ENCODE measurements at regions not wholly inside any gene's neighbourhood (a gene's known extent, or its start where the extent isn't known, plus 50 kb on each side); places are given as distances from the start of the nearest gene placed in this dataset.

DNA sequence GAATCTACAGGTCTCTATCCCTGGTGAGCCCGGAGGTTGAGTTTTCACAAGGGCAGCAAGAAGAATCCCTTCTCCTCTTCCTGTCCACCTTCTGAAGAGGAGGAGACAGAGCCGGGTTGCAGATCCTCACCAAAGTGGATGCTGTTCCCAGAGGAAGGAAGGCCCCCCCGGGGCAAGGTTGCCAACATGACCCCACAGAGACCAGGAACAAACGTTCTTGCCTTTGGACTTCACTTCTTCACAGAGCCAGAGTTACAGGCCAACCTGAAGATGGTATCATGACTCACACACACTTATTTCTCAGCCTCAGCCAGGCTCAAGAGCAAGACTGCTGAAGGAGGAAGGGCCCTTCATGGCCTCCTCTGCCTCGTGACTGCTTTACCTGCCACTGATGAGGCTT is 384.3 kb downstream of the CD83 start:
- intact Hi-C loops (cut with DNase I; ENCODE audit: low total_unique reads) = no loop called here
- TF ChIP-seq CTCF (IDR thresholded peaks at IDR 0.05) (no peak), POLR2AphosphoS5 (IDR thresholded peaks at IDR 0.05) (no peak), POLR2A (IDR thresholded peaks at IDR 0.05) (no peak), EP300 (IDR thresholded peaks at IDR 0.05; ENCODE audit: low read depth) (no peak)
- H3K9me3 ChIP-seq = no peaks in the 10 kb centered on the region
- no peak for DNase-seq
- in situ Hi-C loops (cut with MboI; ENCODE audit: low pct_ligation_motif_present in 1 of 4, low pct_unique_long_range_greater_than_20kb in 1 of 4, low sequenced_read_pairs in 3 of 4) = no loop called here
- H3K36me3 ChIP-seq = no peaks in the 10 kb centered on the region
- H3K4me1 ChIP-seq = peaks cover 0 to 8% (median 2%) of the 10 kb centered on the region in 4 donors
- H3K27ac ChIP-seq = no peak overlapping the region
- H3K4me3 ChIP-seq = no peak overlapping the region
- 78 to 83% methylated on average over 1 to 5 of the region's 5 CpGs for WGBS, 2 donors (ENCODE audit: low coverage in 1 of 2)
- no peaks in the 10 kb centered on the region for H3K27me3 ChIP-seq

DNA sequence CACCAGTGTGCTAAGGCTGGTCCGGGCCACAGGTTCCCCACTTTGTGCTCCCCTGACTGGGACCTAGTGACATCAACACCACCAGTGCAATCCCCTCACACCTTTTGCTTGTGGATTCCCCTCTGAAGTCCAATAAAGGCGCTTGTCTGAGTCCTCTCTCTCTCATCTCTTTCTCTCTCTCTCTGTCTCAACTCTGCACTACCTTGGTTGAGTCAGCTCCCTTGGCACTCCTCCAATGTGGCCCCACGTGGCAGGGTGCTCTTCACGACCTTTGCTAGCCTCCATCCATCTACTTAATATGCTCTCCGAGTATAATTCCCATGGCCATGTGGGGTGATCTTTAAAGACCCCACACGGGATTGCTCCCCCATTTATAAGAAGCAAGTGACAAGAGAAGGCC is 385.0 kb downstream of the CD83 start:
- in situ Hi-C loops (cut with MboI; ENCODE audit: low pct_ligation_motif_present in 1 of 4, low pct_unique_long_range_greater_than_20kb in 1 of 4, low sequenced_read_pairs in 3 of 4) = no loop called here

DNA sequence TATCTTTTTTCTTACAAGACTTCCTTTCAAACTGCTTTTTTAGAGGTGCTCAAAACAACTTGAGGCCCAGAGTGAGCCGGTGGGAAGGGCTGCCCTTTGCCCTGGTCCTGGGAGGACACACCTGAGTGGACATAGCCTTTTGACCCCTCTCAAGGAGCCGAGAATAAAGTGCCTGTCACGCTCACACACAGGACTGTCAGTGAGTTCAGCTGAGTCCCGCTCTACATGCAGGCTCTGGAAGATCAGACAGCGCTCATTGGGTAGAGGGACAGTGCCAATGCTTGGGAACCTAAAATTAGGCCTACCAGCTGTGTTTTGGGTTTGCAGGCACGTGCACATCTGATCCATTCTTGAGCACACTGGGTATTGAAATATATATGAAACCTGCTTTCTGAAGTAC is 387.8 kb downstream of the CD83 start:
- Histone ChIP-seq H3K27ac (no peak overlapping the region), H3K36me3 (no peaks in the 10 kb centered on the region), H3K9me3 (no peaks in the 10 kb centered on the region), H3K4me3 (no peak overlapping the region), H3K27me3 (no peaks in the 10 kb centered on the region), H3K4me1 (peaks cover 0 to 8% (median 3%) of the 10 kb centered on the region in 4 donors)
- WGBS, 2 donors (ENCODE audit: low coverage in 1 of 2) = 79 to 88% methylated on average over 1 to 6 of the region's 6 CpGs
- in situ Hi-C loops (cut with MboI; ENCODE audit: low pct_ligation_motif_present in 1 of 4, low pct_unique_long_range_greater_than_20kb in 1 of 4, low sequenced_read_pairs in 3 of 4) (no loop called here), intact Hi-C loops (cut with DNase I; ENCODE audit: low total_unique reads) (no loop called here)
- TF ChIP-seq CTCF (IDR thresholded peaks at IDR 0.05) (no peak), EP300 (IDR thresholded peaks at IDR 0.05; ENCODE audit: low read depth) (no peak), POLR2A (IDR thresholded peaks at IDR 0.05) (no peak), POLR2AphosphoS5 (IDR thresholded peaks at IDR 0.05) (no peak)
- peak; percentile 24 for DNase-seq

More for the DNA sequence above, 385.0 kb downstream of the CD83 start:
- Histone ChIP-seq H3K27ac (no peak overlapping the region), H3K4me3 (no peak overlapping the region), H3K27me3 (no peaks in the 10 kb centered on the region), H3K36me3 (no peaks in the 10 kb centered on the region), H3K9me3 (no peaks in the 10 kb centered on the region), H3K4me1 (peaks cover 0 to 8% (median 3%) of the 10 kb centered on the region in 4 donors)
- 48 to 76% methylated on average over 3 to 6 of the region's 6 CpGs for WGBS, 2 donors (ENCODE audit: low coverage in 1 of 2)
- no peak for DNase-seq
- intact Hi-C loops (cut with DNase I; ENCODE audit: low total_unique reads) = no loop called here
- TF ChIP-seq CTCF (IDR thresholded peaks at IDR 0.05) = no peak
- TF ChIP-seq POLR2AphosphoS5 (IDR thresholded peaks at IDR 0.05) = no peak
- TF ChIP-seq POLR2A (IDR thresholded peaks at IDR 0.05) = no peak
- TF ChIP-seq EP300 (IDR thresholded peaks at IDR 0.05; ENCODE audit: low read depth) = no peak

GRCh38 chr6:14506656-14507246 is 389.2 kb downstream of the CD83 start:
- intact Hi-C loops (cut with DNase I; ENCODE audit: low total_unique reads) = no loop called here
- no peaks in the 10 kb centered on the region for H3K27me3 ChIP-seq
- H3K4me3 ChIP-seq = no peak overlapping the region
- 24 to 61% methylated on average over 5 to 6 of the region's 6 CpGs for WGBS, 2 donors (ENCODE audit: low coverage in 1 of 2)
- peaks cover 0 to 8% (median 3%) of the 10 kb centered on the region in 4 donors for H3K4me1 ChIP-seq
- no peaks in the 10 kb centered on the region for H3K9me3 ChIP-seq
- no peaks in the 10 kb centered on the region for H3K36me3 ChIP-seq
- TF ChIP-seq POLR2A (IDR thresholded peaks at IDR 0.05) (no peak), CTCF (IDR thresholded peaks at IDR 0.05) (no peak), EP300 (IDR thresholded peaks at IDR 0.05; ENCODE audit: low read depth) (no peak), POLR2AphosphoS5 (IDR thresholded peaks at IDR 0.05) (no peak)
- DNase-seq = peak; percentile 56
- in situ Hi-C loops (cut with MboI; ENCODE audit: low pct_ligation_motif_present in 1 of 4, low pct_unique_long_range_greater_than_20kb in 1 of 4, low sequenced_read_pairs in 3 of 4) = no loop called here
- peak overlapping the region in 1 of 4 donors; percentile 36 for H3K27ac ChIP-seq
